ENCODE measurements at regions not wholly inside any gene's neighbourhood (a gene's known extent, or its start where the extent isn't known, plus 50 kb on each side); places are given as distances from the start of the nearest gene placed in this dataset.

DNA sequence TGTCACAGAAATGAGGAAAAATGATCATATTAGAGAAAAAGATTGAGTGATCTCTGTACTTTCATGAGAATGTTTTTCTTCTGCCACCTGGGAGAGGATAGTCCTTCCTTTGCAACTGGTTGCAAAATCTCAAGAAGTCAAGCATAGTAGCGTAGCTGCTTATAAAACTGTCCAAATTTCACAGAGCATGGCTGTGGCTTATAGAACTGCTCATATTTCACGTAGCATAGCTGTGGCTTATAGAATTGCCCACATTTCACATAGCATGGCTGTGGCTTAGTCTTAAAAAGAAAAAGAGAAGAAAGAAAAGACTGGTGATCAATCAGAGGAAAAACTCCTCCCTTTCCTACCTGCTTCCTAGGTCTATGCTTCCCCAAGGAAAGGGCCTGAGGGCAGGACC is 329.5 kb downstream of the SIPA1L2 start:
- TF ChIP-seq, protein P1, sequence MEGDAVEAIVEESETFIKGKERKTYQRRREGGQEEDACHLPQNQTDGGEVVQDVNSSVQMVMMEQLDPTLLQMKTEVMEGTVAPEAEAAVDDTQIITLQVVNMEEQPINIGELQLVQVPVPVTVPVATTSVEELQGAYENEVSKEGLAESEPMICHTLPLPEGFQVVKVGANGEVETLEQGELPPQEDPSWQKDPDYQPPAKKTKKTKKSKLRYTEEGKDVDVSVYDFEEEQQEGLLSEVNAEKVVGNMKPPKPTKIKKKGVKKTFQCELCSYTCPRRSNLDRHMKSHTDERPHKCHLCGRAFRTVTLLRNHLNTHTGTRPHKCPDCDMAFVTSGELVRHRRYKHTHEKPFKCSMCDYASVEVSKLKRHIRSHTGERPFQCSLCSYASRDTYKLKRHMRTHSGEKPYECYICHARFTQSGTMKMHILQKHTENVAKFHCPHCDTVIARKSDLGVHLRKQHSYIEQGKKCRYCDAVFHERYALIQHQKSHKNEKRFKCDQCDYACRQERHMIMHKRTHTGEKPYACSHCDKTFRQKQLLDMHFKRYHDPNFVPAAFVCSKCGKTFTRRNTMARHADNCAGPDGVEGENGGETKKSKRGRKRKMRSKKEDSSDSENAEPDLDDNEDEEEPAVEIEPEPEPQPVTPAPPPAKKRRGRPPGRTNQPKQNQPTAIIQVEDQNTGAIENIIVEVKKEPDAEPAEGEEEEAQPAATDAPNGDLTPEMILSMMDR (IDR thresholded peaks at IDR 0.05; ENCODE audit: control extremely low read depth in 1 of 3, insufficient read depth in 1 of 3, low read depth in 1 of 3, low read length in 3 of 3), result no peak
- TF ChIP-seq POLR2A (IDR thresholded peaks at IDR 0.05; ENCODE audit: control extremely low read depth in 1 of 2, low read depth in 2 of 2, low read length in 2 of 2) (no peak), GABPA (IDR thresholded peaks at IDR 0.05; ENCODE audit: borderline replicate concordance, insufficient read depth, low read length) (no peak), CEBPB (IDR thresholded peaks at IDR 0.05; ENCODE audit: low read depth, low read length) (no peak), POLR2AphosphoS5 (IDR thresholded peaks at IDR 0.05; ENCODE audit: low read depth, low read length) (no peak), HDAC6 (IDR thresholded peaks at IDR 0.05; ENCODE audit: low read depth, low read length) (no peak), CBX8 (IDR thresholded peaks at IDR 0.05; ENCODE audit: borderline replicate concordance, low read depth, low read length) (no peak), EZH2 (IDR thresholded peaks at IDR 0.05; ENCODE audit: low read depth, low read length, severe bottlenecking) (no peak), GTF2F1 (IDR thresholded peaks at IDR 0.05; ENCODE audit: borderline replicate concordance, low read depth, low read length) (no peak), RAD21 (IDR thresholded peaks at IDR 0.05 in 1 of 2, conservative IDR thresholded peaks at IDR 0.05 in 1 of 2; ENCODE audit: low read depth in 2 of 2, low read length in 2 of 2) (no peak), SP4 (IDR thresholded peaks at IDR 0.05; ENCODE audit: low read length) (no peak)
- TF ChIP-seq, protein P2, sequence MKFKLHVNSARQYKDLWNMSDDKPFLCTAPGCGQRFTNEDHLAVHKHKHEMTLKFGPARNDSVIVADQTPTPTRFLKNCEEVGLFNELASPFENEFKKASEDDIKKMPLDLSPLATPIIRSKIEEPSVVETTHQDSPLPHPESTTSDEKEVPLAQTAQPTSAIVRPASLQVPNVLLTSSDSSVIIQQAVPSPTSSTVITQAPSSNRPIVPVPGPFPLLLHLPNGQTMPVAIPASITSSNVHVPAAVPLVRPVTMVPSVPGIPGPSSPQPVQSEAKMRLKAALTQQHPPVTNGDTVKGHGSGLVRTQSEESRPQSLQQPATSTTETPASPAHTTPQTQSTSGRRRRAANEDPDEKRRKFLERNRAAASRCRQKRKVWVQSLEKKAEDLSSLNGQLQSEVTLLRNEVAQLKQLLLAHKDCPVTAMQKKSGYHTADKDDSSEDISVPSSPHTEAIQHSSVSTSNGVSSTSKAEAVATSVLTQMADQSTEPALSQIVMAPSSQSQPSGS (IDR thresholded peaks at IDR 0.05; ENCODE audit: low read length), result no peak
- TF ChIP-seq, protein P3, sequence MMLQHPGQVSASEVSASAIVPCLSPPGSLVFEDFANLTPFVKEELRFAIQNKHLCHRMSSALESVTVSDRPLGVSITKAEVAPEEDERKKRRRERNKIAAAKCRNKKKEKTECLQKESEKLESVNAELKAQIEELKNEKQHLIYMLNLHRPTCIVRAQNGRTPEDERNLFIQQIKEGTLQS (IDR thresholded peaks at IDR 0.05; ENCODE audit: insufficient read depth, low read depth, low read length), result no peak

All from H1 (cell line).